ENCODE measurements at regions not wholly inside any gene's neighbourhood (a gene's known extent, or its start where the extent isn't known, plus 50 kb on each side); places are given as distances from the start of the nearest gene placed in this dataset.
"Not testable (repeated sequence)": the region's sequence is repeated elsewhere in the genome, so short reads cannot be mapped to it uniquely, and the experiment has no call there.

DNA sequence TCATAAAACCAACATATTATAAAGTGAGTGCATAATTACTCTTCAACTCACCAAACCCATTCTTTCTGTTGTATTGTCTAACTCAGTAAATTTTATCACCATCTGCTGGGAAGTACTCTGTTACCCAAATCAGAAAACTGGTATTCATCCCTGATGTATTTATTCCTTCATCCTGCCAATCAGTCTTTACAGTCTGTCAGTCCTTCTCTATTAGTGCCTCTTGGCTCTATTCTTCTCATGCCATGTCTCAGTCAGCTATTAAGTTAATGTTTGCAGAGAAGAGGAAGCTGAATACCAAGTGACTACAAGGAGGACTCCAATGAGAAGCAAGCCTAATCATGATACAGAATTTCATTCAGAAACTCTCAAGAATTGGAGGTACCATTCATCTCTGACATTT, 631.2 kb downstream of the CPS1 start:
- no peak for TF ChIP-seq CTCF (IDR thresholded peaks at IDR 0.05; ENCODE audit: low read depth, low read length, missing control alignments)
- no peak for DNase-seq (ENCODE audit: low read depth)

GRCh38 chr2:211203986-211204385, 647.6 kb downstream of the CPS1 start:
- no peak for TF ChIP-seq CTCF (IDR thresholded peaks at IDR 0.05; ENCODE audit: low read depth, low read length, missing control alignments)
- no peak for DNase-seq (ENCODE audit: low read depth)

More for the DNA sequence above, 631.2 kb downstream of the CPS1 start:
- no peak overlapping the region for H3K4me3 ChIP-seq (ENCODE audit: low read depth, low read length)

DNA sequence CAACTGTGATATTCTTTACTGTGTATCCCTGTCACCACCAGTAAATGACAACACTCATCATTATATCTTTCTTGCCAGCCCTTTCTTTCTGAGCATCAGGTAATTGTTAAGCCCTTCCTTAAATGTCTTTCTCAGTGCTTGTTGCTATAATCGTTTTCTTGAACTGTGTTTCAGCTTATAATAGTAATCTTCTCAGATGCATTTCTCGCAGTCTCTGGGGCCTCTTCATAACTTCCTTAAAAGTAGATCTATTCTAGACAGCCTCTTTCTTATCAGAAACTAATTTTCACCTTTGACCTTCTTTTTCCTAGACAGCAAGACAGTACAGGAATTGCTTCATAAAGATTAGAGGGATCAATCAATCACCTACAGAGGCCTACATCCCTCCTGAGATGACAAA, 648.1 kb downstream of the CPS1 start:
- TF ChIP-seq CTCF (IDR thresholded peaks at IDR 0.05; ENCODE audit: low read depth, low read length, missing control alignments) = no peak
- no peak for DNase-seq (ENCODE audit: low read depth)
- H3K4me3 ChIP-seq (ENCODE audit: low read depth, low read length) = no peak overlapping the region

More at GRCh38 chr2:211203986-211204385, 647.6 kb downstream of the CPS1 start:
- no peak overlapping the region for H3K4me3 ChIP-seq (ENCODE audit: low read depth, low read length)

GRCh38 chr2:211204902-211205301, 648.5 kb downstream of the CPS1 start:
- no peak overlapping the region for H3K4me3 ChIP-seq (ENCODE audit: low read depth, low read length)
- no peak for DNase-seq (ENCODE audit: low read depth)
- TF ChIP-seq CTCF (IDR thresholded peaks at IDR 0.05; ENCODE audit: low read depth, low read length, missing control alignments) = no peak

DNA sequence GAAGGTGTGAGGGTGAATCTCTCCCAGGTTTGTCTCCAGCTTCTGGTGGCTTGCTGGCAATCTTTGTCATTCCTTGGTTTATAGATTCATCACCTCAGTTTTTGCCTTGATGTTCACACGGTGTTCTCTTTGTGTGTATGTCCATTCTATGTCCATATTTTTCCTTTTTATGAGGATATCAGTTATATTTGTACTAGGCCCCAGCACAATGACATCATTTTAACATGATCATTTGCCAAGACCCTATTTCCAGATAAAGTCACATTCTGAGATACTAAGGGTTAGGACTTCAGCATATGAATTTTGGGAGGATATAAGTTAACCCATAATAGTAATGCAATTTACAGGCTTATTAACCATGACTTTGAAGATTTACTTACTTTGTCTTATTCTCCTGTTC, 649.0 kb downstream of the CPS1 start:
- TF ChIP-seq CTCF (IDR thresholded peaks at IDR 0.05; ENCODE audit: low read depth, low read length, missing control alignments) = no peak
- DNase-seq (ENCODE audit: low read depth) = no peak
- no peak overlapping the region for H3K4me3 ChIP-seq (ENCODE audit: low read depth, low read length)

- DNase-seq (ENCODE audit: low read depth) = no peak
- no peak overlapping the region for H3K4me3 ChIP-seq (ENCODE audit: low read depth, low read length)
- TF ChIP-seq CTCF (IDR thresholded peaks at IDR 0.05; ENCODE audit: low read depth, low read length, missing control alignments) = no peak
These were observed 649.4 kb downstream of the CPS1 start for GRCh38 chr2:211205836-211206235.

DNA sequence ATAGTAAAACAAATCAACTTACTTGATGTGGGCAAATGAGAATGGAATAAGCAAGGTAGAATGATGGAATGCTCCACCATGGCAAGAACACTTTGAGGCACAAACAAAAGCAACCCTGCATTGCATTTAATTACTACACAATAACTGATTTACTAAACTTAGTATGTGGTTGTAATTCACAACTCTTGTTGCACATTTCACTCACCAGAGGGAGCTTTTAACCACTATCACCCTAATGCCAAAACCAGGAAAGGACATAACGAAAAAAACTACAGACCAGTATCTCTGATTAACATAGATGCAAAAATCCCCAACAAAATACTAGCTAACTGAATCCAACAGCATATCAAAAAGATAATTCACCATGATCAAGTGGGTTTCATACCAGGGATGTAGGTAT, 659.8 kb downstream of the CPS1 start:
- no peak overlapping the region for H3K4me3 ChIP-seq (ENCODE audit: low read depth, low read length)
- DNase-seq (ENCODE audit: low read depth) = no peak
- TF ChIP-seq CTCF (IDR thresholded peaks at IDR 0.05; ENCODE audit: low read depth, low read length, missing control alignments) = peak; percentile 4

GRCh38 chr2:211219548-211219947, 663.1 kb downstream of the CPS1 start:
- DNase-seq (ENCODE audit: low read depth); H3K4me3 ChIP-seq (ENCODE audit: low read depth, low read length): not testable (repeated sequence)

Measured in GM12864 (cell line).